GM18907 (cell line): ENCODE measurements at regions not wholly inside any gene's neighbourhood (a gene's known extent, or its start where the extent isn't known, plus 50 kb on each side); places are given as distances from the start of the nearest gene placed in this dataset.
"Not testable (repeated sequence)": the region's sequence is repeated elsewhere in the genome, so short reads cannot be mapped to it uniquely, and the experiment has no call there.

Experiments
- ATAC-seq: cut with Tn5 transposase; IDR thresholded peaks from one replicate; pipeline ENCODE4 v1.9.1; 2021; ENCODE audit warnings: mild to moderate bottlenecking, moderate library complexity; ENCODE audit not compliant: unreplicated experiment

GRCh38 chr3:95522449-95522848 is 1291.9 kb upstream of the EPHA6 start:
- no peak for ATAC-seq

GRCh38 chr3:95539950-95540483 is 1274.4 kb upstream of the EPHA6 start:
- ATAC-seq, result no peak

GRCh38 chr3:95565502-95565901 is 1248.9 kb upstream of the EPHA6 start:
- ATAC-seq, result no peak

- ATAC-seq, result no peak
Measured at GRCh38 chr3:95567346-95567745, 1247.0 kb upstream of the EPHA6 start.

GRCh38 chr3:95586754-95587153 is 1227.6 kb upstream of the EPHA6 start:
- no peak for ATAC-seq

- not testable (repeated sequence) for ATAC-seq
Measured at GRCh38 chr3:95587641-95588040, 1226.8 kb upstream of the EPHA6 start.

GRCh38 chr3:95588473-95588872 is 1225.9 kb upstream of the EPHA6 start:
- no peak for ATAC-seq

GRCh38 chr3:95595416-95596075 is 1218.8 kb upstream of the EPHA6 start:
- no peak for ATAC-seq

GRCh38 chr3:95607926-95608325 is 1206.5 kb upstream of the EPHA6 start:
- ATAC-seq, result no peak

- ATAC-seq, result no peak
Measured at GRCh38 chr3:95609411-95609810, 1205.0 kb upstream of the EPHA6 start.

GRCh38 chr3:95612611-95613010 is 1201.8 kb upstream of the EPHA6 start:
- no peak for ATAC-seq

GRCh38 chr3:95613993-95614392 is 1200.4 kb upstream of the EPHA6 start:
- no peak for ATAC-seq

- no peak for ATAC-seq
Measured at GRCh38 chr3:95615592-95616310, 1198.6 kb upstream of the EPHA6 start.

GRCh38 chr3:95626107-95626506 is 1188.3 kb upstream of the EPHA6 start:
- no peak for ATAC-seq

- no peak for ATAC-seq
Measured at GRCh38 chr3:95627293-95627692, 1187.1 kb upstream of the EPHA6 start.

GRCh38 chr3:95627697-95628096 is 1186.7 kb upstream of the EPHA6 start:
- ATAC-seq, result no peak

- ATAC-seq, result no peak
Measured at GRCh38 chr3:95629802-95630201, 1184.6 kb upstream of the EPHA6 start.

GRCh38 chr3:95645291-95645690 is 1169.1 kb upstream of the EPHA6 start:
- ATAC-seq, result no peak

- no peak for ATAC-seq
Measured at GRCh38 chr3:95654570-95655362, 1159.6 kb upstream of the EPHA6 start.

GRCh38 chr3:95655363-95655986 is 1158.9 kb upstream of the EPHA6 start:
- ATAC-seq, result no peak

- no peak for ATAC-seq
Measured at GRCh38 chr3:95670765-95671164, 1143.6 kb upstream of the EPHA6 start.
